Stimulated activated CD4-positive, alpha-beta T cell treated with anti-CD3 and anti-CD28 coated beads, Interleukin-1b, Interleukin-23, amount 100 ng/mL, for 1 hour (primary cell): ENCODE measurements at regions not wholly inside any gene's neighbourhood (a gene's known extent, or its start where the extent isn't known, plus 50 kb on each side); places are given as distances from the start of the nearest gene placed in this dataset.
"Not testable (repeated sequence)": the region's sequence is repeated elsewhere in the genome, so short reads cannot be mapped to it uniquely, and the experiment has no call there.

Experiments
- DNase-seq, 2 donors: peaks; one replicate each; pipeline ENCODE4 v3.0.0-alpha.2; 2020; ENCODE audit warnings: low read depth in 2 of 2

DNA sequence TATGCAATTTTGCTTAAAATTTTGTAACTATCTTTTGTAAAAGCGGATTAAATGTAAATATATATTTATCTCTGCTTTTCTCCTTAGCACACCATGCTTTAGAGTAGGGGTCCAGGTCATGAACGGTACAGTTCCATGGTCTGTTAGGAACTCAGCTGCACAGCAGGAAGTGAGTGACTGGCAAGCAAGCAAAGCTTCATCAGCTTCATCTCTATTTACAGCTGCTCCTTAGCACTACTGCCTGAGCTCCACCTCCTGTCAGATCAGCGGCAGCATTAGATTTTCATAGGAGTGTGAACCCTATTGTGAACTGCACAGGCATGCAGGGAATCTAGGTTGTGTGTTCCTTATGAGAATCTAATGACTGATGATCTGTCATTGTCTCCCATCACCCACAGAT lies 959.0 kb upstream of the SLC39A10 start:
- DNase-seq: no peak

DNA sequence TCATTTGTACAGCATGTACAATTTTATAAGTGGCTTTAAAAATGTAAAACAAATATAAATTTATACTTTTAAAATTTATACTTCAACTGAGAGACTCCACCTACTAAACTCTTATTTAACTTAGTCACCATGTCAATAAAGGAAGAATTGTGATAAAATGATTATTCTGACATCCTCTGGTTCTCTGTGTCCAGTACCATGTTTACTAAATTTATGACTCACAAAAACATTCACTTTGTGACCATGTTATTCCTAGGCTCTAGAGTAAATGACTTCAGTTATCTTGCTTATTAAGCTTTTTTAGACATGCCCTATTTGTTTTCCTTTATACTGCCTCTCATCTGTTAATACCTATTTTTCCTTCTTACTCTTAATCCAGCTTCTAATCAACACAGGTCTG lies 959.6 kb upstream of the SLC39A10 start:
- no peak for DNase-seq

DNA sequence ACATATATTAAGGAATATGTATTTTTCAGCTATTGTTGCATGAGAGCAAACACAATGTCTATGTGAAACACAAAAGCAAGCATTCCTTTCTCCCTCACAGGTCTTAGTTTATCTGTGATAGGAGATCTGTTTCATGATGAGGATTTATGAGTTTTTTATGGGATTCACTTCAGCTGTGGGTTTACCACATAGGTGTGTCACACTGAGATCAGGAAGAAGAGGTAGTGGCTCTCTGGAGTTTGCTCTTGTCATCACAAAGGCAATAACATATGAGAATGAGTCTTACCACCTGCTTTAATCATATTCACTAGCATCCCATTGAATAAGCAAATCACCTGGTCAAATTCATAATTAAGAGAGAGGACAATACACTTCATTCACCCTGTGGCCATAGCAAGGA lies 960.3 kb upstream of the SLC39A10 start:
- DNase-seq: no peak

DNA sequence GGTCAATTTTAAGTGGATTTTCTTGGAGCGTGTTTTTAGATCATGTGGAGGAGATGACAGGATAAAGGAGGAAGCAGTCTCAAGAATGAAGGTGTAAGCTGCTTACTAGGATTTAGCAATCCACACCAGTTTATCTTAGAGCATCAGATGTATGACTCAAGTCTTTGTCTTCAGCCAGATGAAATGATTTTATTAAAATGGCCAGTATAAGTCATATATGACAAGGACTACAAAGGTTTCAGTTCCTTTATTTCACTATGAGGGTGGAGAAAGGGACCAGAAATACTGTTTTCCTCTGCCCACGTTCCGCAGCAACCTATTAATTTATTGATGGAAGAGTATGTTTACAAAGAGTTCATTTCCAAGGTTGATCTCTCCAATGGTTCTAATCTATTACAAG lies 970.5 kb upstream of the SLC39A10 start:
- DNase-seq: no peak

DNA sequence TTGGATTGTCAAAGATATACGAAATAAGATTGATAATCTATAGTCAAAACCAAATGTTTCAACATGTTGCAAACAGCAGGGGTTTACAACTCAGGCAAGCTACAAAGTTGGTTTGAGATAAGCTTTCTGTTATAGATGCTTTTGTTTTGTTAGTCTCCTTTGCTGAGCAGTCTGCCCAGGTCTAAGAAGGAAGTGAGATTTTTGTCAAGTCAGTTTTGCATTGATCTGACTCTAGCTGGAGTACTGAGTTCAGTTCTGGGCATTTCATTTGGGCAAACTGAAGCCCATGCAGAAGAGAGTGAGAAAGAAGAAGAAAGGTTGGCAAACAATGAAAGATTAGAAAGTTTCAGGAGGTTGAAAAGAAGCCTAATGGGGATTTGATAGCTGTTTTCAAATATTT lies 983.0 kb upstream of the SLC39A10 start:
- no peak for DNase-seq

DNA sequence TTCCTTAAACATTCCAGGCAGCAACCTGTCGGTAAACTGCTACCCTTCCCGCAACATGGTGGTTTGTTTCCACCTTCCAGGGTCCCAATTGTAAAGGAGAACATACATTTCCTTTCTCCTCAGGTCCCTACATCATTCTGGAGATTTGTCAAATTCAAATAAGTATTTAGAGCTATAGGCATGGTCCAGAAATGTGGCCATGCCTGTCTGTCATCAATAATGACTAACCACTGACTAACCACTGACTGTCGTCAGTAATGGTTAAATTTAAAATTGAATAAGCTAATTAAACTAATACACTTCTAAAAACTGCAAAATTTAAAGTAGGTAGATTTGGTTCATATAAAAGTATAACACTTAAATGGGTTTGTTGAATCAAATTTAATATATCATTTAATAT lies 984.0 kb upstream of the SLC39A10 start:
- no peak for DNase-seq

DNA sequence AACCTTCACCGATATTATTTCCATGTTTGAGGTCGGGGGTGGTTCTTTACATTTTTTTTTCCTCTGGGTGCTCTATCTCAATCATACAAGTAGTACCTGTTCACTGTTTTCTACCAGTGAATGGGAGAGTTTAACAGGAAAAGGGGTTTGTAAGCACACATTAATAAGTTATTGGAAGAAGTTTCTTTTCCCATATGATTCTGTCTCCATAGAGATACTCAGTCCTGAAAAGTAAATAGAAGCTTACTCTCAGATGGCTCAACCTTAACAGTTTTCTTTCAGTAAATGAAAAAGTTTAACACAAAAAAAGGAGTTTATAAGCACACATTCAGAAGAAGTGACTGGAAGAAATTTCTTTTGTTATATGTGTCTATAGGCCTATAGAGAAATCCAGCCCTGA lies 995.6 kb upstream of the SLC39A10 start:
- DNase-seq: no peak

DNA sequence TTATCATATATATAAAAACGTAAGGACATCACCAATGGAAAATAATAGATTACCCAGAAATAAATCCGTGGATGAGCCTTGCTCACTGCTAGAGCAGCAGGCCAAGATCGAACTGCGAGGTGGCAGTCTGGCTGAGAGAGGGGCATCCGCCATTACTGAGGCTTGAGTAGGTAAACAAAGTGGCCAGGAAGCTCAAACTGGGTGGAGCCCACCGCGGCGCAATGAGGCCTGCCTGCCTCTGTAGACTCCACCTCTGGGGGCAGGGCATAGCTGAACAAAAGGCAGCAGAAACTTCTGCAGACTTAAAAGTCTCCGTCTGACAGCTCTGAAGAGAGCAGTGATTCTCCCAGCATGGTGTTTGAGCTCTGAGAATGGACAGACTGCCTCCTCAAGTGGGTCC lies 1018.0 kb upstream of the SLC39A10 start:
- not testable (repeated sequence) for DNase-seq

DNA sequence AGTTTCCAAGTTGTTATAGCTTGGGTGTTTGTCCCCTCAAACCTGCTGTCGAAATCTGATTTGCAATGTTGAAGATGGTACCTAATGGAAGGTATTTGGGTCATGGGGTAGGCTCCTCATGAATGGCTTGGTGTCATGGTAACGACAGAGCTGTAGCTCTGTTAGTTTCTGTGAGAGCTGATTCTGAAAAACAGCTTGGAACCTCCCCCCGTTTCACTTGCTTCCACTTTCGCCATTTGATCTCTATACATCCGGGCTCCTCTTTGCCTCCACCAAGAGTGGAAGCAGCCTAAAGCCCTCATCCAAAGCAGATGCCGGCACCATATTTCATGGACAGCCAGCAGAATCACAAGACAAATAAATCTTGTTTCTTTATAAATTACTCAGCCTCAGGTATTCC lies 1035.1 kb upstream of the SLC39A10 start:
- no peak for DNase-seq

DNA sequence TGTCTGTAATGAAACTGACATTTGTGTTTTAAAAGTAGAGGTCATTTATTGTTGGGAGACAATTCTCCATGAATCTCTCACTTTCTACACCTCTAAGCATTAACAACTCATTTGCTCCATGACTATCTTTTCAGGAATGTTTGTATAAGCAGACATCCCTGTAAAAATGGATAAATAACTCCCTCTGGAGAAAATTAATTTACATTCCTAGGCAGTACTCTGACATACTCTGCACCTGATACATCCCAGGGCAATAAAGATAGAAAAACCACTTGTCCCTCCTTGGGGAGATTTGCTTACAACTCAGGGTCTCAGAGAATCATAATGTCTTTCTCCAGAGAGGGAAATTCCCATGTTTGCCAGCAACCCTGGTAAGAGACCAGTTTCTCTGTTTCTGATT lies 1037.7 kb upstream of the SLC39A10 start:
- no peak for DNase-seq

DNA sequence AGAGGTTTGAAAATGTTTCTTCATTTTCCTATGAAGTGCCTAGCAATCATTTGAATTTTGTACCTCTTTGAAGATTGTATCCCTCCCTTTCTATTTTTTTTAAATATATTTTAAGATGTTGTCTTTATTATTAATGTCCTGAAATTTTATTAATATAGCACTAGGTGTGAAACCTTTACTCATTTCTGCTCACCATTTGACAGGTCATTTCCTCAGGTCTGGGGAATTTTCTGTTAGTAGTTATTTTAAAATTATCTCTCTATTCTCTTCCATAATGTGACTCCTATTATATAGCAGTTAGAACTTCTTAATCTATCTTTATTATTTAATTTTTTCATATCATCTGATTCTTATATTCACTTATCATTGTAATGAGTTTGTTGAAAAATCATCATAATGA lies 1038.6 kb upstream of the SLC39A10 start:
- DNase-seq: no peak

DNA sequence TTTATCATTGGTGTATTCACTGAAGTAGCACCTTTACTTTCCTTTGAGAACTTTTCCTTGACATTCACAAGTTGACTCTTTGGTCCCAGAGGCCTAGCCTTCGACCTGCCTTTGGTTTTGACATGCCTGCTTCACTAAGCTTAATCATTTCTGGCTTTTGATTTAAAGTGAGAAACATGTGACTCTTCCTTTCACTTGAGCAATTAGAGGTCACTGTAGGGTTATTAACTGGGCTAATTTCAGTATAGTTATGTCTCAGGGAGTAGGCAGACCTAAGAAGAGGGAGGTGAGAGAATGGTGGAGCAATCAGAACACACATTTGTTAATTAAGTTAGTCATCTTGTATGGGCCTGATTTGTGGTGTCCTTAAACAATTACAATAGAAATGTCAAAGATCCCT lies 1040.7 kb upstream of the SLC39A10 start:
- no peak for DNase-seq

DNA sequence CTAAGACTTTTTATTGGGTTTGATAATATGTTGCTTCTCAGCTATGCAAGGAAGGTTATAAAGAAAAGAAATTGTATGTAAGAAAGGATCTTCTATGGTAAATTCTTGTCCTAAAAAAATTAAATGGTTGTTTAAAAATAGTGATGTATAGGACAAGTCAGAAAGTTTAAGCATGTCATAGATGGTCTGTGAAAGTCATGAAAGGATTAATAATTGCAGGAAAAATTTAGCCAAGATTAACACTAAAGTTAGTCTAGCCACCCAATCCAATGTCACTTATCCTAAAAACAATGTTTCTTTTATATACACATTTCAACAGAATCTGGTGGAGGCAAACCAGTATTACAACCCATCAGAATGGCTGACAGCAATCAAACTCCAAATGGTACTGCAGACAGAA lies 1046.7 kb upstream of the SLC39A10 start:
- DNase-seq: no peak

DNA sequence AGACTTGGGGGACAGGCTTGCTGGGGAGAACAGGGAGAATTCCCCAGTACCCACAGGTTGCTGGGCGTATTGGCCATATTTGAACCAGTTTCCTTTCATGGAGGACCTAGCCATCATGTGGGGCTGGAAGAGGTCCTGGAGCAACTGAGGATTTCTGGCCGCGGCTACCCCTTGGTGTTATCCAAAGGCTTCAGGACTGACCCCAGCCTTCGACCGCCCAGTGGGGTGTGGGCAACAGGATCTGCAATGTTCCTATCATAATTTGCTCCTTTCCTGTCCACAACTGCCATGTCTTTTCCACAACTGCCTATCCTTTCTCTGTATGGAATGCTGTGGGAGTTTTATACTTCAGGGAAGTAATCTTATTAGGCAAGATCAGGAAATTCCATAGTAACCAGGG lies 1053.6 kb upstream of the SLC39A10 start:
- no peak for DNase-seq

DNA sequence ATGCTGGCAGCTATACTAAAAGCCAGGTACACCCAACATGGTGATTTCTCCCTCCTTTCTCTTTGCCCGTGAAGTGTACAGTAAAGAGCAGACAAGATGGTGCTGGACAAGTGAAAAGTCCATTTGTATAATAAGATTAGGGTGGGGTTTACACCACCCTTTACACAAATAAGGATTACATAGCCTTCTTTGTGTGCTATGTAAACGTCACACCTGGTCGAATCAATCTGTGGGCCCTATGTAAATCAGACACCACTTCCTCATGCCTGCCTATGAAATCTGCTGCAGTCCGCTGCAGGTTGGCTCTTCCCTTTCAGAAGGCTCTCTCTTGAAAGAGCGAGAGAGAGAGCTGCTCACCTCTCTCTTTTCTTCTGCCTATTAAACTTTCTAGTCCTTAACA lies 1054.3 kb upstream of the SLC39A10 start:
- DNase-seq: no peak

DNA sequence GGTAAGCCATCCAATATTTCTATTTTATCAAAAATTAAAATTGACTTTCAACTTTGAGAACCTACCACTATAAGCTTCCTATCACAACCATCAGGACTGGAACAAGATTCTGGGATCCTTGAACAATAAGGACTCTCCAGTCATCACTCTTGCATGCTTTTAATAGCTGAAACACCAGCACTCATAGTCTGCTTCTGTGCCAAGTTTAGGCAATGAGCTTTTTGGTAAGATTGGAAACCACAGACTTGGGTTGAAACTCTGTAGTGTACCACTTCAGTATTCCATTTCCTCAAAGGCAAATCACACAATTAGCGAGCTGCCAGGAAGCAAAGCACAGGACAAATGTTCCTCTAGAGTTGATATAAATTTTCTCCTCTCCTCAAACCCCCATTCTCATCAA lies 1065.8 kb upstream of the SLC39A10 start:
- DNase-seq: no peak

DNA sequence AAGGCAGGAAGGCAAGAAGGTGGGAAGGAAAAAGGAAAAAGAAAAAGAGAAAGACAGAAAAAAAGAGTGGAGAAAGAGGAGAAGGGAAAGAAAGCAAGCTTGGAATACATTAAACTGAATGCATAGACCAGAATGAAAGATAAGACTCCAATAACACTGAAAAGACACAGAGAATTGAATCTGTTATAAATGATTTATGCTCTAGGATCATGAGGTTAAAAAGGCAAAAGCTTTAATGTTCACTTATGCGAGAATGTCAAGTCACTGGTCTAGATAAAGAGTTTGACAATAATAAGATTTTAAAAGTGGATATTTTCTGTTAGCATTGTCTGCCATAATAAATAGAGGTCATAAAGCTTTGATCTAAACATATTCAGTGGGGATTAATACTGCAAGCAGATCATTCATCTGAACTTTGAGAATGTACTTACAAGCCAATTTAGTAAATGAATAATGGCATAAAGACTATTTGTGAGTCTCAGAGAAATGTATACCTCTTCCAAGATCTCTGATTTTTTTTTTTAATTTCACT lies 1069.2 kb upstream of the SLC39A10 start:
- no peak for DNase-seq

DNA sequence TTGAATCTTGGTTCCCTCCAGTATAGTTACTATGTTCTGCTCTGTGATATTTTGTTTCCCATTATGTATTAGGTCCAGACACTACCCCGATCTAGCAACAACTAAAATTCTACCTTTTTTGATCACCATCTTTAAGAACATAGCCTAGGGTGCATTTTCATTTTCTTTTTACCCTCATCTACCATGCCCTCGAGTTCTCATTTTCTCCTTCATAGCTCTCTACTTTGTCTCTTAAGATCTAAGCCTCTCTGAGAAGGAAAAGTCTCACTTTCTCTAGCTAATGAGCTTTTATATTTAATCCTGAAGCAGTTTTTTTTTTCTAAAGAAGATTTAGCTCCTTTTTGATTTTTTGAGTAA lies 1089.4 kb upstream of the SLC39A10 start:
- DNase-seq: no peak

DNA sequence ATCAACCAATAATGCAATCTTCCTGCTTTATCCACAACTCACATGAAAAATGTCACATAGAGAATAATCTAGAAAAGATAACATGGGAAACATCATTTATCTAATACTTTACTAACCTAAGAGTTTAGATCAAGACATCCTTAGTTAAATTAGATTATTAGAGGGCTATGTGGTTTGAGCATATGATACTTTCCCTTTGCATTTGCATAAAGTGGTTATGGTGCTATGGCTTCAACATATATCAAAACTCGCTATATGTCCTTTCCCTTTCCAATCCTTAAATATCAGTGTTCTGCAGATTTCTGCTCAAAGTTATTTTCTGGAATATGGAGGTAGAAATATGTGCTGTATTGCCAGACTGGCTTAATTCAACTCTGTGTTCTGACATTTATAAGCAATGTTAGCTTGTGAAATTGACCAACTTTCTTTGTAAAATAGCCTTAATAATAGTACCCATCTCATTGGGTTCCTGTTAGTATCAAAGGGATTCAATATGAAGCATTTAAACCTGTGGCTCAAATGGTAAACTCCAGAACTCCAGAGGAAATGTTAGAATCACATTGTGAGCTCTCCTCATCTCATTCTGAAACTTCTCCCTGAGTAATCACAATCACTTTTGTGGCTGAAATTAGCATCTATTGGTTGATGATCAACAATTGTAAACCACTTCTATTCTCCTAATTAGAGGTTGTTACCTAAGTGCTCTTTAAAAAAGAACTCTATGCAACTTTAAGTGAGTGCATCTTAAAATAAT lies 1089.9 kb upstream of the SLC39A10 start:
- no peak for DNase-seq

DNA sequence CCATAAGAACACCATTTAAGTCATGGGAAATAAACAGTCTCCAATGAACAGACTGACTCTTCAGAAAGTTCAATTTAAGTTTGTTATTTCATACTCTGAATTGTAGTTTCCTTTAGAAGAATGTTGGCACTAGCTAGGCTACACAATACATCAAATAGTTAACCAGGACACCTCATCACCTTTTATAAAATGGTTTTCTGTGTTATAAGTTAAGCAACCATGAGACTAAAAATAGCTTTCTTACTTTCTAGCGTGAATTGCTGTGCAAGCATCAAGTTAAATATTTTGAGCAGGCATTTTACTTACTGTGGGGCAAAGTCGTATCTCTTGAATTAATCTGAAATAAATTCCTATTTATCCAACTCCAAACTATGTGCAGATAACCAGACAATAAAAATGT lies 1092.6 kb upstream of the SLC39A10 start:
- no peak for DNase-seq

DNA sequence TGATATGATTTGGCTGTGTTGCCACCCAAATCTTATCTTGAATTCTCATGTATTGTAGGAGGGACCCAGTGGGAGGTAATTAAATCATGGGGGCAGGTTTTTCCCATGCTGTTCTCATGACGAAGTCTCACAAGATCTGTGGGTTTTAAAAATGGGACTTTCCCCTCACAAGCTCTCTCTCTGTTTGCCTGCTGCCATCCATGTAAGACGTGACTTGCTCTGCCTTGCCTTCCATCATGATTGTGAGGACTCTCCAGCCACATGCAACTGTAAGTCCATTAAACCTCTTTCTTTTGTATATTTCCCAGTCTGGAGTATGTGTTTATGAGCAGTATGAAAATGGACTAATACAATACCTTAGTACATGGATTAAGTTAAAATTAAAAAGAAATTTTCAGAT lies 1094.7 kb upstream of the SLC39A10 start:
- no peak for DNase-seq

DNA sequence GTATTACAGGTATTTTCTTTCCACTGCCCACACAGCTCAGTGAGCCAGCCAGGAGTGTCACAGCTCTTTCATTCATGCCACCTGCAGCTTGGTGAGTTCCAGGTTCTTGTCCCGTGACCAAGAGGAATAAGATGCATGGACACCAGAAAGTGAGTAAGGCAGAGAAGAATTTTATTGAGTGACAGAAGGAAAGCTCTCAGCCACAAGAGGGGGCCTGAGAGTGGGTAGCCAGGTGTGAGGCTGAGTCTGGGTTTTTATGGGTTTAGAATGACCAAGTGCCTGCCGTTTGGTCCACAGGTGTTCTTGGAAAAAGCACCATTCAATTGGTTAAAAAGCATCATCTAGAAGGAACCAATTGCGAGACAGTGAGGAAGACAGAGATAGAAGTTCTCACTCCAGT lies 1097.1 kb upstream of the SLC39A10 start:
- DNase-seq: no peak

DNA sequence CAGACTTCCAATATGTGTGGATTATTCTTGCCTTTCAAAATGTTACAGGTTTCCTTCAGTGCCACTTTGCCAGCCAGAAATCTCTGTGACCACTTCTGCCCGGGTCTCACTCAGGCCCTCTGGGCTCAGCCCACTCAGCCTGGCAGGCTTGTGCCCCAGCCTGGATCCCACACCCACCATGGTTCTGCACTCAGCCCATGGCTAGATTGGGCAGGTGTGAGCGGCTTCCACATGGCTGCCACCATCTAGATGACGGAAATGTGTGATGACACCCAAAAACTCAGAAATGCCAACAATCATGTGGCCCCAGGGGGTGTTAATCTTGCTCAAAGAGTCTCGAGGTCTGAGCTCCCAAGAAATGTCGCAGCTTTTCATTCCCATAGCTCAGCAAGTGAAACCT lies 1097.5 kb upstream of the SLC39A10 start:
- no peak for DNase-seq

DNA sequence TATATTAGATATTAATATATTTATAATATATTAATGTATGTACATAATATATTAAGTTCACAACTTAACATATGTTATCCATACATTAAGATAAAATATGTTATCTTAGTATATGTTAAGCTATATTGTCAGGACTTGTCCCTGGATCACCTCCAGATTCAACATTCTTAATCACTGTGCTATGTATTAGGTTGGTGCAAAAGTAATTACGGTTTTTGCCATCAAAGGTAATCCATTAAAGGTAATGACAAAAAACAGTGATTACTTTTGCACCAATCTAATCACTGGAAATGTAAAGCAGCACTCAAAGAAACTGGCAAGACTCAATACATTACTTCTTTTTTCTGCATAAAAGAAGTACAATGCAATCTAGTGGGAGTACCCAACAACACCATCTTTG lies 1099.0 kb upstream of the SLC39A10 start:
- DNase-seq: no peak
